ENCODE measurements at regions not wholly inside any gene's neighbourhood (a gene's known extent, or its start where the extent isn't known, plus 50 kb on each side); places are given as distances from the start of the nearest gene placed in this dataset.

- TF ChIP-seq EZH2phosphoT487 (IDR thresholded peaks at IDR 0.05; ENCODE audit: borderline replicate concordance, low read length) = no peak
- TF ChIP-seq CTCF (IDR thresholded peaks at IDR 0.05; ENCODE audit: low read depth, low read length, poor library complexity, severe bottlenecking) = peak; percentile 95
- Histone ChIP-seq H3K27me3 (ENCODE audit: control insufficient read depth, low read length) (no peaks in the 10 kb centered on the region), H3F3A (ENCODE audit: control insufficient read depth, insufficient read depth) (no peaks in the 10 kb centered on the region), H3K4me2 (ENCODE audit: low read length) (no peak overlapping the region), H3K9me2 (replicated peaks; ENCODE audit: control insufficient read depth, low read length) (no peaks in the 10 kb centered on the region), H3K27ac (ENCODE audit: low read depth, low read length) (no peak overlapping the region), H3K79me2 (ENCODE audit: control insufficient read depth, low read length) (no peaks in the 10 kb centered on the region), H3K36me3 (ENCODE audit: control insufficient read depth, low read length) (no peaks in the 10 kb centered on the region), H4K20me1 (ENCODE audit: control insufficient read depth, insufficient read depth, low read depth, low read length) (no peaks in the 10 kb centered on the region), H3K4me1 (ENCODE audit: control insufficient read depth, low read length) (peaks cover 11% of the 10 kb centered on the region), H3K4me3 (ENCODE audit: low read length) (no peak overlapping the region), H3K9me3 (ENCODE audit: control insufficient read depth, insufficient read depth, low read length) (no peaks in the 10 kb centered on the region)
Measured at GRCh38 chr2:7203056-7203467, 285.9 kb downstream of the RNF144A start.

DNA sequence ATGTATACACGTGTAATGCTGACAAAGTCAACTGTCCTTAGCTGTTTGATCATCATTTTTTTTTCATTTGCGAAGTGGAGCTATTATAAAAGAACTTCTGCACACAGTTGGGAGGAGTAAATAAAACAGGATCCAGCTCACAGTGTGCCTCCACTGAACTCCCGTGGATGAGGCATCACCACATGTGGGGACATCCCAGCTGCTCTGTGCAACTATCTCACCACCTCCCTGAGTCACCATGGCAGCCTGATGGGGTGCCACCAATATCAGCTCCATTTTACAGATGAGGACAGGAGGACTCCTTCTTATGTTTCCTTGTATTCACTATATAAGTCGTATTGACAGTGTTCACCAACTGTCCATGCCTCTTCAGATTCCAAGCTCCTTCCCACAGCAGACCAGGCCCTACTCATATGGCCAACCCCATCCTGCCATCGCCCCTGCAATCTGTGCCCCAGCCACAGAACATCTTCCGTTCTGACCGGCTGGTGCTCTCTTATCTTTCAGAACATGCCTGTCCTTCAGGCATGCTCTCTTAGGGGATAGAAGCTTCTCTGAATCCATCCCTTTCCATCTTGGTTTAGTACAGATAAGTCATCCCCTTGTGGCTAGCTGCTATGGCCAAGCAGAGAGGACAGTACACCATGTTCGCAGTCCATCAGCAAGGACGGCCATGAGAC is 288.1 kb downstream of the RNF144A start:
- Histone ChIP-seq H4K20me1 (ENCODE audit: control insufficient read depth, insufficient read depth, low read depth, low read length) (no peaks in the 10 kb centered on the region), H3K27me3 (ENCODE audit: control insufficient read depth, low read length) (no peaks in the 10 kb centered on the region; the same call in 1 of the 2 replicates), H3K4me1 (ENCODE audit: control insufficient read depth, low read length) (peaks cover 11% of the 10 kb centered on the region), H3F3A (ENCODE audit: control insufficient read depth, insufficient read depth) (no peaks in the 10 kb centered on the region), H3K79me2 (ENCODE audit: control insufficient read depth, low read length) (no peaks in the 10 kb centered on the region), H3K9me2 (replicated peaks; ENCODE audit: control insufficient read depth, low read length) (no peaks in the 10 kb centered on the region), H3K27ac (ENCODE audit: low read depth, low read length) (no peak overlapping the region), H3K9me3 (ENCODE audit: control insufficient read depth, insufficient read depth, low read length) (no peaks in the 10 kb centered on the region), H3K4me3 (ENCODE audit: low read length) (no peak overlapping the region), H3K4me2 (ENCODE audit: low read length) (no peak overlapping the region), H3K36me3 (ENCODE audit: control insufficient read depth, low read length) (no peaks in the 10 kb centered on the region)
- TF ChIP-seq CTCF (IDR thresholded peaks at IDR 0.05; ENCODE audit: low read depth, low read length, poor library complexity, severe bottlenecking) (no peak), EZH2phosphoT487 (IDR thresholded peaks at IDR 0.05; ENCODE audit: borderline replicate concordance, low read length) (no peak)

GRCh38 chr2:7206111-7206810 is 289.0 kb downstream of the RNF144A start:
- H3K4me3 ChIP-seq (ENCODE audit: low read length) = no peak overlapping the region
- H3K4me2 ChIP-seq (ENCODE audit: low read length) = no peak overlapping the region
- H3K9me2 ChIP-seq (replicated peaks; ENCODE audit: control insufficient read depth, low read length) = no peaks in the 10 kb centered on the region
- H3F3A ChIP-seq (ENCODE audit: control insufficient read depth, insufficient read depth) = no peaks in the 10 kb centered on the region
- no peaks in the 10 kb centered on the region for H3K9me3 ChIP-seq (ENCODE audit: control insufficient read depth, insufficient read depth, low read length)
- TF ChIP-seq EZH2phosphoT487 (IDR thresholded peaks at IDR 0.05; ENCODE audit: borderline replicate concordance, low read length) (no peak), CTCF (IDR thresholded peaks at IDR 0.05; ENCODE audit: low read depth, low read length, poor library complexity, severe bottlenecking) (no peak)
- no peaks in the 10 kb centered on the region; the same call in 1 of the 2 replicates for H3K27me3 ChIP-seq (ENCODE audit: control insufficient read depth, low read length)
- peaks cover 11% of the 10 kb centered on the region for H3K4me1 ChIP-seq (ENCODE audit: control insufficient read depth, low read length)
- H3K36me3 ChIP-seq (ENCODE audit: control insufficient read depth, low read length) = no peaks in the 10 kb centered on the region
- H3K27ac ChIP-seq (ENCODE audit: low read depth, low read length) = no peak overlapping the region
- no peaks in the 10 kb centered on the region for H4K20me1 ChIP-seq (ENCODE audit: control insufficient read depth, insufficient read depth, low read depth, low read length)
- H3K79me2 ChIP-seq (ENCODE audit: control insufficient read depth, low read length) = no peaks in the 10 kb centered on the region

Measured in DOHH2 (cell line).